HG03196 (cell line): ENCODE measurements at regions not wholly inside any gene's neighbourhood (a gene's known extent, or its start where the extent isn't known, plus 50 kb on each side); places are given as distances from the start of the nearest gene placed in this dataset.
"Not testable (repeated sequence)": the region's sequence is repeated elsewhere in the genome, so short reads cannot be mapped to it uniquely, and the experiment has no call there.

ENCODE experiments used
- ATAC-seq: cut with Tn5 transposase; IDR thresholded peaks from one replicate; pipeline ENCODE4 v1.9.1; 2021; ENCODE audit not compliant: unreplicated experiment

DNA sequence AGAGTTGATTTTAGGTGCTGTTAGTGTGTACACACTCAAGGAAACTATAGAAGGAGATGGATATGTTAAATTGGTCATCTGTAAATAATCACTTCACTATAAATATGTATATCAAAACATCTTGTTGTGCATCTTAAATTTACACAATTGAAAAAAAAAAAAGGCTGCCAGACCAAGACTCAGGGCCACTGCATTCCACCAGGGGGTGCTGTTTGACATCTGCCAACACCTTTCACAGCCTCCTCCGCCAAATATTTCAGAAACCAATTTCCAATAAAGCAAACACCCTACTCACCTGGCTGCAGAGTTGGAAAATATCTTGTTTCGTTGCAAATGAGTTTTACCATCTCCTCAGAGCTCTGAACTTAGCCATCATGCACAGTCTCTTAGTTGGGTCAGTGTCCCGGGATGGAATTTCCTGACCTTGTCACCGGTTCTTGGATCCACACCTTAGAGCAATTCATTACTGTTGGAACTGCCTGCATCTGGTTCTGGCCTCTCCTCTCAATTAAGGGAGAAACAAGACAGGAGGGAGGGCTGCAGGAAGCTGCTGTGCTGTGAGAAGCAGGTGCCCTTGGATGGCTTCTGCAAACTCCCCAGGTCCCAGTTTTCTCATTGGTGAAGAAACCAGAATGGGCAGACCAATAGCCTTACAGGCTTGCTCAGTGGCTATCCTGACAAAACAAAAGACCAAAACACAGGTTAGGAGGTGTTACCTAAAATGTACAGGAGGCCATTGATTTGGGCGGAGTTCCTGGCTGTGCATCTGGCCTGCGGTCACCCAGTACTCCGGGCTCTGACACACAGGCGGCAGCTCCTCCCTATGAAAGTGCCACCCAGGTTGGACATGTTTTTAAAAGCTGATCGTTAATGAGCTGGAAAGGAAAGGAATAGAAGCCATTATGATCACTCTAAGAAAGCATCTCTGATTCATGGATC lies 746.6 kb downstream of the UQCRFS1 start:
- ATAC-seq: no peak

DNA sequence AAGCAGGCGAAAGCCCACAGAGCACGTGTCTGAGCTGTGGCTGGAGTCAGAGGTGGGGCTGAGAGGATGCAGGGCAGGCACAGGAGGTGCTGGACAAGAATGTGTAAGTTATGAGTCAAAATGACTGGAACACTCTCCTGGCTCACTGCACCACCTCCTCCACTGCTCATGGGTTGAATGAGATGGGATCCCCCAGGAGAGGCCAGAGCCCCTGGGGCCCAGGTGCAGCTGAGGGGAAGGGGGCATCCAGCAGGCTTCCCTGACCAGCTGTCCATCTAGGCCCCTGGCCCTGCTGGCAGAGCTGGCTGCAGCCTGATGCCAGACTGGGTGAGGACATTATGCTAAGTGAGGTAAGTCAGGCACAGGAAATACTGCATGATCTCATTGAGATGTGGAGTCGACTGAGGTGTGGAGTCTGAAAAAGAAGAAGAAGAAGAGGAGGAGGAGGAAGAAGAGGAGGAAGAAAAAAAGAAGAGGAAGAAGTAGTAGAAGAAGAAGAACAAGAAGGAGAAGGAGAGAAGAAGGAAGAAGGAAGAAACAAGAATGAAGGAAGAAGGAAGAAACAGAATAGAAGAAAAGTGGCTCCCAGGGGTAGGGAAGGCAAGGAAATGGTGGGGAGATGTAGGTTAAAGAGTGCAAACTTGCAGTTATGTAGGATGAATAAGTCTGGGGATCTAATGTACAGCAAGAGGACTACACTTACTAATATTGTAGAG lies 747.4 kb downstream of the UQCRFS1 start:
- no peak for ATAC-seq

- no peak for ATAC-seq
Measured at GRCh38 chr19:28463493-28464053, 749.4 kb downstream of the UQCRFS1 start.

DNA sequence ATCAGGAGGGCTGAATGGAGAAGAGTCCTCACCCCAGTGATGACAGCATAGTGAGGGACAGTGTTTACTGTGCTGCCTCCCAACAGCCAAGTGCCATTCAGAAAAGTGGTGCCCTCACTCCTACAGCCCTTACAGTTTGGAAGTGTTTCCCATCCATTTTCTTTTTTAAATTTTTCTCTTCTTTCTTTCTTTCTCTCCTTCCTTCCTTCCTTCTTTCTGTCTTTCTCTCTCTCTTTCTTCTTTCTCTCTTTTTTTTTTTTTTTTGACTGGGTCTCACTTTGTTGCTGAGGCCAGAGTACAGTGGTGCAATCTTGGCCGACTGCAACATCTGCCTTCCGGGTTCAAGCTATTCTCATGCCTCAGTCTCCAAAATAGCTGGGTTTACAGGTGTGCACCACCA lies 755.3 kb downstream of the UQCRFS1 start:
- ATAC-seq: no peak

DNA sequence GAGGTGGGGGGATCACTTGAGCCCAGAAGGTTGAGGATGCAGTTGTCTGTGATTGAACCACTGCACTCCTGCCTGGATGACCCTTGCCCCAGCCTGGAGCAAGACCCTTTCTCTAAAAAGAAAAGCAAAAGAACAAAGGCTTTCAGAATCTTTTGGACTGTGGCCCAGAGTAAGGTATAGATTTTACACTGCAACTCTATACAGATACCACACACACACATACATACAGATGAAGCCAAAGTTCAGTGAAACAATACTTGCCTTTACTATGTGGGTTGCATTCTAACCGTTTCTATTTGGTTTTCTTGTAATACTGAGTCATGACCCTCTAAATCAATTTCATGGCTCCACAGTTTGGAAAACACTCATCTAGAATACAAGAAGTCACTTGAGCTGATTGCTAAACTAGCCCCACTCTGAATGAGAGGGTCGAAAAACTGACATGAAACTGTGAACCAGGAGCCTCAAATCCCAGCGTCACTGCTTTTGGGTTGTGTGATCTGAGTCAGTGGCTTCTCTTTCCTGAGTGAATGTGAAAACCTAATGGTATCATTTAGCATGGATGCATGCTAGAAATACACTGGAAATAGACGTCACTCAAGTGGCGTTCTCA lies 756.1 kb downstream of the UQCRFS1 start:
- no peak for ATAC-seq

DNA sequence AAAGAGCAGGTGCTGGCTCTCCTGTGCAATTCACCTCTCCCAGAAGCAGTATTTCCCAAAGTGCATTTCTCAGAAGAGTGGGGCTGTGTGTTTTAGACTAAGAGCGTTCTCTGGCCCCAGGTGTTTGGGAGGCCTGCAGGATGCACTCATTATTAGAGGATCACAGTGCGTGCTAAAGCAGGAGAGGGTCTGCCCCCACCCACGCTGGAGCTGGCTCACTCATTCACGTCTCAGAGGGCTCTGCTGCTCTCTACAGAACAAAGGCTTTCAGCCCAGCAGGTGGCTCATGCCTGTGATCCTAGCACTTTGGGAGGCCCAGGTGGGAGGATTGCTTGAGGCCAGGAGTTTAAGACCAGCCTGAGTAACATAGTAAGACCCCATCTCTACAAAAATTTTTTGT lies 756.7 kb downstream of the UQCRFS1 start:
- no peak for ATAC-seq

- no peak for ATAC-seq
Measured at GRCh38 chr19:28454083-28454482, 758.9 kb downstream of the UQCRFS1 start.

- ATAC-seq: no peak
Measured at GRCh38 chr19:28453420-28453819, 759.5 kb downstream of the UQCRFS1 start.

GRCh38 chr19:28449803-28450202 lies 763.1 kb downstream of the UQCRFS1 start:
- ATAC-seq: no peak

DNA sequence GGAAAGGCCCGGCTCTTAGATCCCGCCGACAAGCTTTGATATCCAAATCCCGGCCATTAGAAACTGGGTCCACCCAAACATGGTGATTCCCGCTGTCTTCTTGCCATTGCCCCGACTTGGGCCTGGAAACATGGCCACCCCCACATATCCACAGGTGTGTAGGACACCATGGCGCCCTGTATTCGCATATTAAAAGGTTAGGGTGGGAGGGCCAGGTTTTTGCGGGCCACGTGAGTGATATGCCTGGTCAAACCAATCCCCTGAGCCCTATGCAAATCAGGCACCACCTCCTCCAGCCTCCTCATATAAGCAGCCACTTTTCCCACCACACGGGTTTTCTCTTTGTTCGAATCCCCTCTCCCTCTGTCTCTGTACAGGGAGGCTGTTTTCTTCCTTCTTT lies 766.4 kb downstream of the UQCRFS1 start:
- ATAC-seq: no peak

GRCh38 chr19:28445826-28446225 lies 767.1 kb downstream of the UQCRFS1 start:
- no peak for ATAC-seq

DNA sequence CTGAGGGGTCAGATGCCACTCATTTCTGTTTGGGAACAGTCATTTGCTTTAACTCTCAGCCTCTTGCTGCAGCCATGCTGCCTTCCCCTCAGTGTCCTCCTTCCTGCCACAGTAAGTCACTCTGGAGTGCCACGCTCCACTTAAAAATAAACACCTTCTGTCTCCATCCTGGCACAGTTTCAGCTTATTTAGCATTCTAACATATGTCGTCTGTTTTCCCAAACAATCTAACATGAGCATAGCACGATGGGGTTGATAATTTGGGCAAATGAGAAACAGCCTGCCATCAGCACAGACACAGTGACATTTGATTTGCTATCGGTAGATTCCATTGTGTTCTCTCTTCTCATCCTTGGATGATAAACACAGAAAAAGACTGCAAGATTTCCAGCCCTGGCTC lies 768.6 kb downstream of the UQCRFS1 start:
- no peak for ATAC-seq

- ATAC-seq: no peak
Measured at GRCh38 chr19:28443361-28443760, 769.6 kb downstream of the UQCRFS1 start.

- no peak for ATAC-seq
Measured at GRCh38 chr19:28437390-28438346, 775.3 kb downstream of the UQCRFS1 start.

- ATAC-seq: no peak
Measured at GRCh38 chr19:28436320-28436719, 776.6 kb downstream of the UQCRFS1 start.

GRCh38 chr19:28435551-28436271 lies 777.2 kb downstream of the UQCRFS1 start:
- ATAC-seq: no peak

DNA sequence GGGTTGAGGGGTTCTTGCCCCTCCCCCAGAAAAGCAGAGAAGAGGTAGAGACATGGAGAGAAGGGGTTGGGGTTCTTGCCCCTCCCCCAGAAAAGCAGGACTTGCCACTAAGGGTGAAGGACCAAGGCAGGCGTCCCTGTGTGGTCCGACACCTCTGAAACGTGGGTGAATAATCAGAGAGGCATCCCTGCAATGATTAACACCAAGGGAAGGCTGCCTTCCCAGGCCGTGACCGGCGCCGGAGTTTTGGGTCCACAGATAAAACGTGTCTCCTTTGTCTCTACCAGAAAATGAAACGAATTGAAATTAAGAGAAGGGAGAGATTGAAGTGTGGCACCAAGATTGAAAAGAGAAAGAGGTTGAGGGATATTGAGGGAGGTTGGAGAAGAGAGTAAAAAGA lies 778.2 kb downstream of the UQCRFS1 start:
- ATAC-seq: not testable (repeated sequence)

DNA sequence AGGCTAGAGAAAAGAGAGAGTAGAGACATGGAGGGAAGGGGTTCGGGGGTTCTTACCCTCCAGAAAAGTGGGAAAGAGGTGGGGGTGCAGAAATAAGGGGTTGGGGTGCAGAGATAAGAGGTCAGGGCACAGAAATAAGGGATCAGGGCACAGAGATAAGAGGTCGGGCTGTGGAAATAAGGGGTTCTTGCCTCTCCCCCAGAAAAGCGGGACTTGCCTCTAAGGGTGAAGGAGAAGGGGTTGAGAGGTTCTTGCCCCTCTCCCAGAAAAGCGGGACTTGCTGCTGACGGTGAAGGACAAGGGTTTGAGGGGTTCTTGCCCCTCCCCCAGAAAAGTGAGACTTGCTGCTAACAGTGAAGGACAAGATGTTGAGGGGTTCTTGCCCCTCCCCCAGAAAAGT lies 778.6 kb downstream of the UQCRFS1 start:
- not testable (repeated sequence) for ATAC-seq

GRCh38 chr19:28433166-28433565 lies 779.8 kb downstream of the UQCRFS1 start:
- not testable (repeated sequence) for ATAC-seq

GRCh38 chr19:28430214-28430613 lies 782.7 kb downstream of the UQCRFS1 start:
- ATAC-seq: no peak
